K562 (cell line): ENCODE measurements at regions not wholly inside any gene's neighbourhood (a gene's known extent, or its start where the extent isn't known, plus 50 kb on each side); places are given as distances from the start of the nearest gene placed in this dataset.

Experiments used
- ARID2 ChIP-seq: fragments of 450-650 bp; IDR thresholded peaks from 2 replicates; pipeline ENCODE4 v1.6.1; 2017; ENCODE audit warnings: antibody characterized with exemption, mild to moderate bottlenecking
- BMI1 ChIP-seq: fragments of 150-350 bp; IDR thresholded peaks from 2 replicates; pipeline ENCODE4 v1.6.1; 2014; ENCODE audit warnings: low read length
- BRF1 ChIP-seq: IDR thresholded peaks from 3 replicates; pipeline ENCODE4 v1.6.1; 2011; ENCODE audit warnings: borderline replicate concordance, mild to moderate bottlenecking; ENCODE audit not compliant: insufficient read length; ENCODE audit errors: extremely low read depth
- DMBX1 ChIP-seq: fragments of 250-450 bp; sonication (Bioruptor Pico); IDR thresholded peaks from 2 replicates; pipeline ENCODE4 v1.8.0; 2022; ENCODE audit warnings: inconsistent platforms, mild to moderate bottlenecking, moderate library complexity, borderline replicate concordance
- NBN ChIP-seq: fragments of 450-650 bp; IDR thresholded peaks from 2 replicates; pipeline ENCODE4 v1.6.1; 2016; ENCODE audit warnings: low read depth, mild to moderate bottlenecking
- NR1H2 ChIP-seq: sonication (generic); formaldehyde crosslinking; IDR thresholded peaks from 2 replicates; pipeline ENCODE4 v1.4.0; 2020; ENCODE audit warnings: mild to moderate bottlenecking, missing genetic modification reagents
- POLR2H ChIP-seq: IDR thresholded peaks from 2 replicates; pipeline ENCODE4 v1.6.1; 2016; ENCODE audit warnings: missing genetic modification characterization, low read depth, mild to moderate bottlenecking, control low read depth, missing compliant biosample characterization, moderate library complexity
- TAF9B ChIP-seq: fragments of 450-650 bp; IDR thresholded peaks from 2 replicates; pipeline ENCODE4 v1.6.1; 2018; ENCODE audit warnings: mild to moderate bottlenecking; ENCODE audit not compliant: partially characterized antibody
- TCF3 ChIP-seq: sonication (generic); formaldehyde crosslinking; IDR thresholded peaks from 2 replicates; pipeline ENCODE4 v1.4.0; 2020; ENCODE audit warnings: mild to moderate bottlenecking, missing genetic modification reagents
- ZFPM2 ChIP-seq: fragments of 250-450 bp; sonication (Bioruptor Pico); IDR thresholded peaks from 2 replicates; pipeline ENCODE4 v1.5.1; 2022; ENCODE audit warnings: mild to moderate bottlenecking
- ZNF217 ChIP-seq: sonication (generic); formaldehyde crosslinking; IDR thresholded peaks from 2 replicates; pipeline ENCODE4 v1.8.0; 2022; ENCODE audit warnings: mild to moderate bottlenecking, missing genetic modification reagents
- ZNF324 ChIP-seq: fragments of 250-450 bp; sonication (Bioruptor Pico); IDR thresholded peaks from 2 replicates; pipeline ENCODE4 v1.4.0; 2020; ENCODE audit warnings: mild to moderate bottlenecking
- ZNF408 ChIP-seq: fragments of 250-450 bp; sonication (Bioruptor Pico); IDR thresholded peaks from 2 replicates; pipeline ENCODE4 v1.4.0; 2020; ENCODE audit warnings: low read depth, mild to moderate bottlenecking, moderate library complexity
- ZNF561 ChIP-seq: fragments of 450-650 bp; formaldehyde crosslinking; conservative IDR thresholded peaks from 2 replicates; pipeline ENCODE4 v1.4.0; 2020; ENCODE audit warnings: mild to moderate bottlenecking, moderate library complexity
- TF ChIP-seq, protein P1 (sequence below): IDR thresholded peaks from 2 replicates; pipeline ENCODE4 v1.6.1; 2011; ENCODE audit warnings: borderline replicate concordance, low read depth, mild to moderate bottlenecking, moderate library complexity, low read length; ENCODE audit not compliant: insufficient read depth, poor library complexity, severe bottlenecking
- TF ChIP-seq, protein P2 (sequence below): fragments of 450-650 bp; formaldehyde crosslinking; IDR thresholded peaks from 2 replicates; pipeline ENCODE4 v1.4.0; 2020; ENCODE audit warnings: mild to moderate bottlenecking, moderate library complexity
- TF ChIP-seq, protein P3 (sequence below): conservative IDR thresholded peaks from 2 replicates; pipeline ENCODE4 v1.6.1; 2011; ENCODE audit warnings: low read depth, mild to moderate bottlenecking, low read length; ENCODE audit not compliant: control insufficient read depth
- TF ChIP-seq, protein P4 (sequence below), 2 experiments: fragments of 450-650 bp; IDR thresholded peaks; 2 replicates each; pipeline ENCODE4 v1.6.1; 2016
- TF ChIP-seq, protein P5 (sequence below): fragments of 450-650 bp; conservative IDR thresholded peaks from 2 replicates; pipeline ENCODE4 v1.6.1; 2016; ENCODE audit warnings: missing genetic modification characterization, low read depth, mild to moderate bottlenecking, missing compliant biosample characterization, moderate library complexity
- TF ChIP-seq, protein P6 (sequence below): sonication (generic); formaldehyde crosslinking; IDR thresholded peaks from 2 replicates; pipeline ENCODE4 v1.8.0; 2022; ENCODE audit warnings: missing genetic modification reagents, mild to moderate bottlenecking, moderate library complexity, borderline replicate concordance

DNA sequence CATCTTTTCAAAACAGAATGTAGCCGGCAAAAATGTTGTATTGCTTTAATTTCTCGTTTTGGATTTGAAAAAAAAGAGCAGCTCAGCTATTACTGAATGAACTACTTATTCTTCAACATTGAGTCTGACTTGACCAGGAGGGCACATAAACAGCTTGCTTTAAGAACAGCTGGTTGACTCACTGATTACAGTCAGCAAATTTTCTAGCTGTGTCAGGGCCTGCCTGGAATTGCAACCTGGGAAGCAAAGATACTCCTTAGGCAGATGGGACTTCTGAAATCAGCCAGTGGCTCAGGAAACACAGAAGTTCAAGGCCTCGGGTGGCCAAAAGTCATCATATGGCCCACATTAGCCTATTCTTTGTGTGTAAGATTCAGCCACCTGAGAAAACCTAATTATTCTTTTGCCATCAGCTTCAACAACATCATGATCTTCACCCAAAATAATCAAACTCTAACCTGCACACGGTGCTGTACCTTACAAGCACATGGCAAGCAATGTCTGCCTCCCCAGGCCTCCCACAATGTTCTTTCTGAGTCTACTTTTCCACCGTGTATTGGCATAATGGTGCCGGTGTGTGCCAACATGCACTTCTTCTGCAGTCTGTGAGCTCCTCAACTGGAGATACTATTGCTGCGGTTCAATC lies 307.2 kb downstream of the HHIPL2 start (continued):
- TF ChIP-seq DMBX1 (peak; percentile 78; the same call in 1 of the 2 replicates), ZNF561 (CRISPR knock-in tag) (no peak), ARID2 (no peak), NBN (no peak), ZNF324 (CRISPR knock-in tag) (no peak), ZNF217 (no peak), POLR2H (tag) (no peak), BRF1 (no peak), TAF9B (peak; percentile 69), ZFPM2 (no peak), NR1H2 (CRISPR knock-in tag) (no peak), TCF3 (CRISPR knock-in tag) (peak; percentile 45), ZNF408 (CRISPR knock-in tag) (no peak), BMI1 (no peak)
- TF ChIP-seq, protein P1, sequence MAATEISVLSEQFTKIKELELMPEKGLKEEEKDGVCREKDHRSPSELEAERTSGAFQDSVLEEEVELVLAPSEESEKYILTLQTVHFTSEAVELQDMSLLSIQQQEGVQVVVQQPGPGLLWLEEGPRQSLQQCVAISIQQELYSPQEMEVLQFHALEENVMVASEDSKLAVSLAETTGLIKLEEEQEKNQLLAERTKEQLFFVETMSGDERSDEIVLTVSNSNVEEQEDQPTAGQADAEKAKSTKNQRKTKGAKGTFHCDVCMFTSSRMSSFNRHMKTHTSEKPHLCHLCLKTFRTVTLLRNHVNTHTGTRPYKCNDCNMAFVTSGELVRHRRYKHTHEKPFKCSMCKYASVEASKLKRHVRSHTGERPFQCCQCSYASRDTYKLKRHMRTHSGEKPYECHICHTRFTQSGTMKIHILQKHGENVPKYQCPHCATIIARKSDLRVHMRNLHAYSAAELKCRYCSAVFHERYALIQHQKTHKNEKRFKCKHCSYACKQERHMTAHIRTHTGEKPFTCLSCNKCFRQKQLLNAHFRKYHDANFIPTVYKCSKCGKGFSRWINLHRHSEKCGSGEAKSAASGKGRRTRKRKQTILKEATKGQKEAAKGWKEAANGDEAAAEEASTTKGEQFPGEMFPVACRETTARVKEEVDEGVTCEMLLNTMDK, result no peak
- TF ChIP-seq, protein P2, sequence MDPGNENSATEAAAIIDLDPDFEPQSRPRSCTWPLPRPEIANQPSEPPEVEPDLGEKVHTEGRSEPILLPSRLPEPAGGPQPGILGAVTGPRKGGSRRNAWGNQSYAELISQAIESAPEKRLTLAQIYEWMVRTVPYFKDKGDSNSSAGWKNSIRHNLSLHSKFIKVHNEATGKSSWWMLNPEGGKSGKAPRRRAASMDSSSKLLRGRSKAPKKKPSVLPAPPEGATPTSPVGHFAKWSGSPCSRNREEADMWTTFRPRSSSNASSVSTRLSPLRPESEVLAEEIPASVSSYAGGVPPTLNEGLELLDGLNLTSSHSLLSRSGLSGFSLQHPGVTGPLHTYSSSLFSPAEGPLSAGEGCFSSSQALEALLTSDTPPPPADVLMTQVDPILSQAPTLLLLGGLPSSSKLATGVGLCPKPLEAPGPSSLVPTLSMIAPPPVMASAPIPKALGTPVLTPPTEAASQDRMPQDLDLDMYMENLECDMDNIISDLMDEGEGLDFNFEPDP (CRISPR knock-in tag), result no peak
- TF ChIP-seq, protein P3, sequence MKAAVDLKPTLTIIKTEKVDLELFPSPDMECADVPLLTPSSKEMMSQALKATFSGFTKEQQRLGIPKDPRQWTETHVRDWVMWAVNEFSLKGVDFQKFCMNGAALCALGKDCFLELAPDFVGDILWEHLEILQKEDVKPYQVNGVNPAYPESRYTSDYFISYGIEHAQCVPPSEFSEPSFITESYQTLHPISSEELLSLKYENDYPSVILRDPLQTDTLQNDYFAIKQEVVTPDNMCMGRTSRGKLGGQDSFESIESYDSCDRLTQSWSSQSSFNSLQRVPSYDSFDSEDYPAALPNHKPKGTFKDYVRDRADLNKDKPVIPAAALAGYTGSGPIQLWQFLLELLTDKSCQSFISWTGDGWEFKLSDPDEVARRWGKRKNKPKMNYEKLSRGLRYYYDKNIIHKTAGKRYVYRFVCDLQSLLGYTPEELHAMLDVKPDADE, result no peak
- TF ChIP-seq, protein P4, sequence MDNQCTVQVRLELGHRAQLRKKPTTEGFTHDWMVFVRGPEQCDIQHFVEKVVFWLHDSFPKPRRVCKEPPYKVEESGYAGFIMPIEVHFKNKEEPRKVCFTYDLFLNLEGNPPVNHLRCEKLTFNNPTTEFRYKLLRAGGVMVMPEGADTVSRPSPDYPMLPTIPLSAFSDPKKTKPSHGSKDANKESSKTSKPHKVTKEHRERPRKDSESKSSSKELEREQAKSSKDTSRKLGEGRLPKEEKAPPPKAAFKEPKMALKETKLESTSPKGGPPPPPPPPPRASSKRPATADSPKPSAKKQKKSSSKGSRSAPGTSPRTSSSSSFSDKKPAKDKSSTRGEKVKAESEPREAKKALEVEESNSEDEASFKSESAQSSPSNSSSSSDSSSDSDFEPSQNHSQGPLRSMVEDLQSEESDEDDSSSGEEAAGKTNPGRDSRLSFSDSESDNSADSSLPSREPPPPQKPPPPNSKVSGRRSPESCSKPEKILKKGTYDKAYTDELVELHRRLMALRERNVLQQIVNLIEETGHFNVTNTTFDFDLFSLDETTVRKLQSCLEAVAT (IDR thresholded peaks at IDR 0.05), result no peak
- TF ChIP-seq, protein P5, sequence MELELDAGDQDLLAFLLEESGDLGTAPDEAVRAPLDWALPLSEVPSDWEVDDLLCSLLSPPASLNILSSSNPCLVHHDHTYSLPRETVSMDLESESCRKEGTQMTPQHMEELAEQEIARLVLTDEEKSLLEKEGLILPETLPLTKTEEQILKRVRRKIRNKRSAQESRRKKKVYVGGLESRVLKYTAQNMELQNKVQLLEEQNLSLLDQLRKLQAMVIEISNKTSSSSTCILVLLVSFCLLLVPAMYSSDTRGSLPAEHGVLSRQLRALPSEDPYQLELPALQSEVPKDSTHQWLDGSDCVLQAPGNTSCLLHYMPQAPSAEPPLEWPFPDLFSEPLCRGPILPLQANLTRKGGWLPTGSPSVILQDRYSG (tag), result no peak
- TF ChIP-seq, protein P6, sequence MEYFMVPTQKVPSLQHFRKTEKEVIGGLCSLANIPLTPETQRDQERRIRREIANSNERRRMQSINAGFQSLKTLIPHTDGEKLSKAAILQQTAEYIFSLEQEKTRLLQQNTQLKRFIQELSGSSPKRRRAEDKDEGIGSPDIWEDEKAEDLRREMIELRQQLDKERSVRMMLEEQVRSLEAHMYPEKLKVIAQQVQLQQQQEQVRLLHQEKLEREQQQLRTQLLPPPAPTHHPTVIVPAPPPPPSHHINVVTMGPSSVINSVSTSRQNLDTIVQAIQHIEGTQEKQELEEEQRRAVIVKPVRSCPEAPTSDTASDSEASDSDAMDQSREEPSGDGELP (CRISPR knock-in tag), result 0 out of 2 replicates have a peak, but pooled peaks have one; percentile 24
